PFSK-1 (cell line): ENCODE measurements at regions not wholly inside any gene's neighbourhood (a gene's known extent, or its start where the extent isn't known, plus 50 kb on each side); places are given as distances from the start of the nearest gene placed in this dataset.

Experiments used
- FOXP2 ChIP-seq: optimal IDR thresholded peaks from 2 replicates; pipeline ENCODE3; 2011; ENCODE audit warnings: borderline replicate concordance, control low read depth, inconsistent platforms; ENCODE audit not compliant: insufficient read depth; ENCODE audit errors: extremely low read length, extremely low read depth
- POLR2AphosphoS5 ChIP-seq: IDR thresholded peaks from 2 replicates; pipeline ENCODE4 v1.6.1; 2012; ENCODE audit warnings: low read depth, mild to moderate bottlenecking, control low read depth, low read length, moderate library complexity
- REST ChIP-seq, 2 experiments: IDR thresholded peaks; 2 replicates each; pipeline versions ENCODE4 v1.6.1 to v1.8.0; 2011 to 2012; ENCODE audit warnings: low read depth in 2 of 2, low read length in 2 of 2, control low read depth in 1 of 2, inconsistent platforms in 1 of 2, mild to moderate bottlenecking in 1 of 2, moderate library complexity in 1 of 2; ENCODE audit not compliant: insufficient read depth in 1 of 2
- SIN3A ChIP-seq: IDR thresholded peaks from 2 replicates; pipeline ENCODE4 v1.6.1; 2012; ENCODE audit warnings: mild to moderate bottlenecking, low read length, moderate library complexity, borderline replicate concordance; ENCODE audit not compliant: insufficient read depth
- TAF1 ChIP-seq: IDR thresholded peaks from 2 replicates; pipeline ENCODE4 v1.6.1; 2012; ENCODE audit warnings: low read length, control low read depth, borderline replicate concordance; ENCODE audit not compliant: insufficient read depth

GRCh38 chr10:63752318-63752717, 231.1 kb downstream of the REEP3 start:
- TF ChIP-seq REST (IDR thresholded peaks at IDR 0.05; ENCODE audit: insufficient read depth in 1 of 2, low read depth in 2 of 2, low read length in 2 of 2) (no peak), POLR2AphosphoS5 (no peak), TAF1 (no peak), FOXP2 (no peak), SIN3A (no peak)
